HepG2 (cell line): ENCODE measurements at regions not wholly inside any gene's neighbourhood (a gene's known extent, or its start where the extent isn't known, plus 50 kb on each side); places are given as distances from the start of the nearest gene placed in this dataset.

ENCODE experiments used
- CTCF ChIP-seq: sonication (generic); formaldehyde crosslinking; IDR thresholded peaks from 2 replicates; pipeline ENCODE4 v1.5.0; 2020; ENCODE audit warnings: mild to moderate bottlenecking, missing genetic modification reagents, moderate library complexity
- GABPA ChIP-seq, 2 experiments: IDR thresholded peaks; 2 replicates each; pipeline ENCODE4 v1.6.1; 2011 to 2016; ENCODE audit warnings: low read depth in 2 of 2, low read length in 1 of 2, missing biosample characterization in 1 of 2, missing genetic modification characterization in 1 of 2
- YEATS2 ChIP-seq: sonication (generic); formaldehyde crosslinking; IDR thresholded peaks from 2 replicates; pipeline ENCODE4 v1.4.0; 2020; ENCODE audit warnings: missing genetic modification reagents, borderline replicate concordance
- ZBTB7A ChIP-seq: sonication (generic); formaldehyde crosslinking; IDR thresholded peaks from 2 replicates; pipeline ENCODE4 v1.8.0; 2022; ENCODE audit warnings: mild to moderate bottlenecking, missing genetic modification reagents

GRCh38 chr2:136286423-136286822 is 168.5 kb upstream of the CXCR4 start:
- no peak for TF ChIP-seq GABPA (IDR thresholded peaks at IDR 0.05; ENCODE audit: low read depth, low read length)
- no peak for TF ChIP-seq GABPA (CRISPR knock-in tag; IDR thresholded peaks at IDR 0.05; ENCODE audit: low read depth)
- no peak for TF ChIP-seq ZBTB7A (CRISPR knock-in tag)
- TF ChIP-seq YEATS2 (CRISPR knock-in tag), result no peak
- no peak for TF ChIP-seq CTCF
